DMS79 (cell line): ENCODE measurements at regions not wholly inside any gene's neighbourhood (a gene's known extent, or its start where the extent isn't known, plus 50 kb on each side); places are given as distances from the start of the nearest gene placed in this dataset.
"Not testable (repeated sequence)": the region's sequence is repeated elsewhere in the genome, so short reads cannot be mapped to it uniquely, and the experiment has no call there.

Experiments
- DNase-seq: peaks from one replicate; lab custom pipeline; 2025; lab: John Stamatoyannopoulos, UW

- no peak for DNase-seq
These were observed 401.9 kb downstream of the THBS2 start for GRCh38 chr6:168851460-168852375.

GRCh38 chr6:168850027-168850736 is 403.5 kb downstream of the THBS2 start:
- DNase-seq = not testable (repeated sequence)

GRCh38 chr6:168849459-168849858 is 404.2 kb downstream of the THBS2 start:
- DNase-seq = no peak

- no peak for DNase-seq
These were observed 404.8 kb downstream of the THBS2 start for GRCh38 chr6:168848797-168849196.

- DNase-seq = no peak
These were observed 404.0 kb downstream of the SMOC2 start for GRCh38 chr6:168844821-168845609.

GRCh38 chr6:168842632-168843212 is 401.7 kb downstream of the SMOC2 start:
- DNase-seq = not testable (repeated sequence)

GRCh38 chr6:168841609-168842278 is 400.8 kb downstream of the SMOC2 start:
- DNase-seq = no peak

- not testable (repeated sequence) for DNase-seq
These were observed 399.9 kb downstream of the SMOC2 start for GRCh38 chr6:168840932-168841331.

GRCh38 chr6:168840299-168840698 is 399.3 kb downstream of the SMOC2 start:
- DNase-seq = not testable (repeated sequence)

GRCh38 chr6:168838037-168838399 is 397.0 kb downstream of the SMOC2 start:
- DNase-seq = no peak

GRCh38 chr6:168837254-168838036 is 396.5 kb downstream of the SMOC2 start:
- DNase-seq = no peak

- DNase-seq = no peak
These were observed 395.0 kb downstream of the SMOC2 start for GRCh38 chr6:168835991-168836390.

- no peak for DNase-seq
These were observed 393.8 kb downstream of the SMOC2 start for GRCh38 chr6:168834801-168835200.

GRCh38 chr6:168834042-168834587 is 393.1 kb downstream of the SMOC2 start:
- no peak for DNase-seq

GRCh38 chr6:168828800-168829199 is 387.8 kb downstream of the SMOC2 start:
- no peak for DNase-seq

- no peak for DNase-seq
These were observed 387.1 kb downstream of the SMOC2 start for GRCh38 chr6:168828035-168828434.

GRCh38 chr6:168827586-168827871 is 386.5 kb downstream of the SMOC2 start:
- no peak for DNase-seq

- DNase-seq = peak; percentile 57
These were observed 386.0 kb downstream of the SMOC2 start for GRCh38 chr6:168826726-168827585.

GRCh38 chr6:168826078-168826390 is 385.1 kb downstream of the SMOC2 start:
- DNase-seq = no peak
